Esophagus squamous epithelium (tissue), 5 donors: ENCODE measurements at regions not wholly inside any gene's neighbourhood (a gene's known extent, or its start where the extent isn't known, plus 50 kb on each side); places are given as distances from the start of the nearest gene placed in this dataset.
"Not testable (repeated sequence)": the region's sequence is repeated elsewhere in the genome, so short reads cannot be mapped to it uniquely, and the experiment has no call there.

ENCODE experiments used
- DNase-seq: peaks from one replicate; lab custom pipeline; 2025; lab: John Stamatoyannopoulos, UW
- H3K27ac ChIP-seq, 4 donors: fragments of 200-600 bp; sonication (generic); one replicate each; pipeline ENCODE4 v1.5.1; 2016 to 2019; ENCODE audit warnings: mild to moderate bottlenecking in 1 of 4
- H3K27me3 ChIP-seq, 4 donors: fragments of 200-600 bp; sonication (generic); 1 replicate in 3 of 4; 2 replicates in 1 of 4; pipeline versions ENCODE4 v1.5.1 to v1.6.0; 2017 to 2021; ENCODE audit warnings: antibody characterized with exemption in 1 of 4
- H3K36me3 ChIP-seq, 3 donors: fragments of 200-600 bp; sonication (generic); one replicate each; pipeline ENCODE4 v1.5.1; 2016 to 2019
- H3K4me1 ChIP-seq, 3 donors: fragments of 200-600 bp; sonication (generic); one replicate each; pipeline ENCODE4 v1.5.1; 2017 to 2019
- H3K4me3 ChIP-seq, 4 donors: fragments of 200-600 bp; sonication (generic); 1 replicate in 3 of 4; 2 replicates in 1 of 4; pipeline ENCODE4 v1.5.1; 2016 to 2019; ENCODE audit warnings: mild to moderate bottlenecking in 2 of 4, moderate library complexity in 1 of 4
- H3K9me3 ChIP-seq, 3 donors: fragments of 200-600 bp; sonication (generic); one replicate each; pipeline ENCODE4 v1.5.1; 2016 to 2019
- CTCF ChIP-seq, 6 experiments: fragments of 450-650 bp in 4 of 6; fragments of 200-600 bp in 2 of 6; sonication (generic) in 2 of 6; IDR thresholded peaks; one replicate each; pipeline ENCODE4 v1.5.1; 2016 to 2019; ENCODE audit warnings: antibody characterized with exemption in 6 of 6, mild to moderate bottlenecking in 4 of 6, moderate library complexity in 4 of 6
- POLR2A ChIP-seq, 4 donors: fragments of 450-650 bp; IDR thresholded peaks; one replicate each; pipeline ENCODE4 v1.6.1; 2017; ENCODE audit warnings: antibody characterized with exemption in 4 of 4, mild to moderate bottlenecking in 4 of 4, moderate library complexity in 3 of 4
- WGBS, 2 donors: methylation state at CpG; one replicate each; pipeline ENCODE4 v1.1.5; 2018; 5-methylcytosine and 5-hydroxymethylcytosine counted together
- intact Hi-C: fragments of 100-400 bp; cut with DNase I; formaldehyde crosslinking; loops from one replicate; pipeline ENCODE4 v1.15.0; 2022
- donor health status: DM: yes; HTN: yes; CAD: no.

- Histone ChIP-seq H3K4me1 (no peaks in the 10 kb centered on the region), H3K36me3 (no peaks in the 10 kb centered on the region), H3K9me3 (no peaks in the 10 kb centered on the region), H3K4me3 (no peak overlapping the region), H3K27ac (no peak overlapping the region), H3K27me3 (no peaks in the 10 kb centered on the region)
- 61 to 82% methylated on average over 3 of the region's 3 CpGs for WGBS, 2 donors
- DNase-seq = no peak
- no peak for TF ChIP-seq POLR2A (IDR thresholded peaks at IDR 0.05)
- TF ChIP-seq CTCF (IDR thresholded peaks at IDR 0.05) = no peak
- intact Hi-C loops = no loop called here
Measured at GRCh38 chr4:58871509-58871908, 1761.3 kb upstream of the IGFBP7 start.

GRCh38 chr4:58849026-58849425, 1738.8 kb upstream of the IGFBP7 start:
- no peaks in the 10 kb centered on the region for H3K27me3 ChIP-seq
- intact Hi-C loops = no loop called here
- H3K9me3 ChIP-seq = no peaks in the 10 kb centered on the region
- 81 to 93% methylated on average over 1 of the region's 1 CpG for WGBS, 2 donors
- no peaks in the 10 kb centered on the region for H3K4me1 ChIP-seq
- no peak for TF ChIP-seq POLR2A (IDR thresholded peaks at IDR 0.05)
- TF ChIP-seq CTCF (IDR thresholded peaks at IDR 0.05) = no peak
- H3K36me3 ChIP-seq = no peaks in the 10 kb centered on the region
- no peak overlapping the region for H3K4me3 ChIP-seq
- DNase-seq = no peak
- no peak overlapping the region for H3K27ac ChIP-seq

GRCh38 chr4:58843455-58843854, 1733.3 kb upstream of the IGFBP7 start:
- intact Hi-C loops = no loop called here
- Histone ChIP-seq H3K27me3 (no peaks in the 10 kb centered on the region), H3K4me3 (no peak overlapping the region), H3K4me1 (no peaks in the 10 kb centered on the region), H3K36me3 (no peaks in the 10 kb centered on the region), H3K27ac (no peak overlapping the region), H3K9me3 (no peaks in the 10 kb centered on the region)
- DNase-seq = no peak
- no peak for TF ChIP-seq CTCF (IDR thresholded peaks at IDR 0.05)
- TF ChIP-seq POLR2A (IDR thresholded peaks at IDR 0.05) = no peak

GRCh38 chr4:58833126-58833525, 1722.9 kb upstream of the IGFBP7 start:
- H3K4me3 ChIP-seq = no peak overlapping the region
- H3K27ac ChIP-seq = no peak overlapping the region
- 20 to 45% methylated on average over 1 of the region's 1 CpG for WGBS, 2 donors
- no peaks in the 10 kb centered on the region for H3K9me3 ChIP-seq
- no peak for DNase-seq
- H3K36me3 ChIP-seq = no peaks in the 10 kb centered on the region
- TF ChIP-seq CTCF (IDR thresholded peaks at IDR 0.05) = no peak
- TF ChIP-seq POLR2A (IDR thresholded peaks at IDR 0.05) = no peak
- no peaks in the 10 kb centered on the region for H3K27me3 ChIP-seq
- intact Hi-C loops = no loop called here
- no peaks in the 10 kb centered on the region for H3K4me1 ChIP-seq

GRCh38 chr4:58825278-58825677, 1715.1 kb upstream of the IGFBP7 start:
- H3K4me3 ChIP-seq = no peak overlapping the region
- H3K36me3 ChIP-seq = no peaks in the 10 kb centered on the region
- H3K4me1 ChIP-seq = no peaks in the 10 kb centered on the region
- H3K27me3 ChIP-seq = no peaks in the 10 kb centered on the region
- no peak for TF ChIP-seq CTCF (IDR thresholded peaks at IDR 0.05)
- TF ChIP-seq POLR2A (IDR thresholded peaks at IDR 0.05) = no peak
- H3K27ac ChIP-seq = no peak overlapping the region
- no peak for DNase-seq
- intact Hi-C loops = no loop called here
- no peaks in the 10 kb centered on the region for H3K9me3 ChIP-seq
- WGBS, 2 donors = 78 to 83% methylated on average over 5 of the region's 5 CpGs

- WGBS, 2 donors = 72 to 78% methylated on average over 3 to 8 of the region's 14 CpGs
- H3K27me3 ChIP-seq, DNase-seq, H3K9me3 ChIP-seq, intact Hi-C loops, H3K36me3 ChIP-seq, H3K4me1 ChIP-seq, H3K27ac ChIP-seq, H3K4me3 ChIP-seq: not testable (repeated sequence)
Measured at GRCh38 chr4:58818560-58818959, 1708.4 kb upstream of the IGFBP7 start.
